Epithelial cell of esophagus (primary cell): ENCODE measurements at regions not wholly inside any gene's neighbourhood (a gene's known extent, or its start where the extent isn't known, plus 50 kb on each side); places are given as distances from the start of the nearest gene placed in this dataset.

Source experiments
- DNase-seq: peaks from one replicate; pipeline ENCODE4 v3.0.0; 2010; ENCODE audit warnings: low read depth
- H3K4me3 ChIP-seq: 2 replicates; pipeline ENCODE4 v1.5.1; 2011; ENCODE audit warnings: mild to moderate bottlenecking, low read length, control low read depth
- TF ChIP-seq, protein P1 (sequence below): IDR thresholded peaks from 2 replicates; pipeline ENCODE4 v1.5.1; 2011; ENCODE audit warnings: low read depth, mild to moderate bottlenecking, low read length, control low read depth, inconsistent platforms; ENCODE audit not compliant: insufficient read depth; ENCODE audit errors: missing control alignments

DNA sequence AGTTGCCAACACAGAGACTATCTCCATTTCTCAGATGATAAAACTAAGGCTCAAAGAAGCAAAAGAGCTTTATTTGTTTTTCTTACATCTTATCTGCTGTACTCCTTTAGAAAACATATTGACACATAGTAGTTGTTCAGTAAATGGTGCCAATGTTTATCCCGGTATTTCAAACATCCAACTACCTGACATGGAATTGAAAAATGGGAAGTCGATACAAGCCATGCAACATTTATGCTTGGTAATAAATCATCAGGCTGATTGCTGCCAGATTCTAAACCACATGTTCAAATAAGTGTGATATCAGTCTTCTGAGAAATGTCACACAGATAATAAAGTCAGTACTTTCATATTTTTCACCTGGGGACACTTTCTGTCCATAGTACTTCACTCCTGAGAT is 65.8 kb upstream of the C10orf120 start:
- TF ChIP-seq, protein P1, sequence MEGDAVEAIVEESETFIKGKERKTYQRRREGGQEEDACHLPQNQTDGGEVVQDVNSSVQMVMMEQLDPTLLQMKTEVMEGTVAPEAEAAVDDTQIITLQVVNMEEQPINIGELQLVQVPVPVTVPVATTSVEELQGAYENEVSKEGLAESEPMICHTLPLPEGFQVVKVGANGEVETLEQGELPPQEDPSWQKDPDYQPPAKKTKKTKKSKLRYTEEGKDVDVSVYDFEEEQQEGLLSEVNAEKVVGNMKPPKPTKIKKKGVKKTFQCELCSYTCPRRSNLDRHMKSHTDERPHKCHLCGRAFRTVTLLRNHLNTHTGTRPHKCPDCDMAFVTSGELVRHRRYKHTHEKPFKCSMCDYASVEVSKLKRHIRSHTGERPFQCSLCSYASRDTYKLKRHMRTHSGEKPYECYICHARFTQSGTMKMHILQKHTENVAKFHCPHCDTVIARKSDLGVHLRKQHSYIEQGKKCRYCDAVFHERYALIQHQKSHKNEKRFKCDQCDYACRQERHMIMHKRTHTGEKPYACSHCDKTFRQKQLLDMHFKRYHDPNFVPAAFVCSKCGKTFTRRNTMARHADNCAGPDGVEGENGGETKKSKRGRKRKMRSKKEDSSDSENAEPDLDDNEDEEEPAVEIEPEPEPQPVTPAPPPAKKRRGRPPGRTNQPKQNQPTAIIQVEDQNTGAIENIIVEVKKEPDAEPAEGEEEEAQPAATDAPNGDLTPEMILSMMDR, result no peak
- no peak overlapping the region for H3K4me3 ChIP-seq
- DNase-seq, result no peak

DNA sequence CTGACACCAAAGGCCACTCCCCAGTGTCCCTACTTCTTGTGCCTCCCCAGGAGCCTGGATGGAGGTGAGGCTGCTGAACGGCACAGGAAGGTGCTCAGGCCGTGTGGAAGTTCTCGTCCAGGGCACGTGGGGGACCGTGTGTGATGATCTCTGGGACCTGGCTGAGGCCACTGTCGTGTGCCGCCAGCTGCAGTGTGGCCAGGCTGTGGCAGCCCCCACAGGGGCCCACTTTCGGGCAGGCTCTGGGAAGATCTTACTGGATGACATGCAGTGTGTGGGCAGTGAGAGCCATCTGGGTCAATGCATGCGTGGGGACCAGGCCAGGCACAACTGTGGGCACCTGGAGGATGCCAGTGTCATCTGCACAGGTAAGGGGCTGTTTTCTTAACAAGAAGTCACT is 57.0 kb upstream of the C10orf120 start:
- DNase-seq, result no peak
- TF ChIP-seq, protein P1, result no peak
- H3K4me3 ChIP-seq, result no peak overlapping the region

DNA sequence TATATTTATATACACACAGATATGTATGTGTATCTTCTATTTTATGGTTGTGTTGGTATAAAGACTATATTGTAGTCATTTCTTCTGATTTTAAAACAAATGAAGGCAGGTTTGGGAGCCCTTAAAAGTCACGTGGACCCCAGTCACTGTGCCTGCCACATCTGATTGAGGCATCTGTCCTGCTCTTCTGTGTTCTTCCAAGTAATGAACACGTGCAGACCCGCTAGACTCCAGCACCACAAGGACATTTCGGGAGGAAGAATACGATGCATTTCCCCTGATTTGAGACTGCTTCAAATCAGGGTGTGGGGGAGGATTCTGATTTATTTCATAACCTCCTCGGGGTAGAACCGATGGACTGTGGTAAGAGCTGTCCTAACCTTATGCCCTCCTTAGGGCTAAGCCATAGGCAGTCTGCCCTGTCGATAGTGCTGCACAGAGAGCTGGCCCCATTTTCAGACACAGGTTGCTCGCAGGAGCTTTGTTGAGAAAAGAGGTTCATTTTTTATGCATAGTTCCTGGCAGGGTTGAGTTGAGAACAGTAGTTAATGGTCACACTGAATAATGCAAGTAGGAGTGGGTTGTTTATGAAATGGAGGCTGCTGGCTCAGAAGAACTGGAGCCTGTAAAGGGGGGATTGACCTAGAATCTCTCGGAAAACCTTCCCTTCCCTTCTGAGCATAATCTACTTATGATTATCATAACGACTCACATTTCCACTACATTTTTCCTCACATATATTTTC is 55.0 kb upstream of the C10orf120 start:
- no peak overlapping the region for H3K4me3 ChIP-seq
- TF ChIP-seq, protein P1, result no peak
- no peak for DNase-seq

DNA sequence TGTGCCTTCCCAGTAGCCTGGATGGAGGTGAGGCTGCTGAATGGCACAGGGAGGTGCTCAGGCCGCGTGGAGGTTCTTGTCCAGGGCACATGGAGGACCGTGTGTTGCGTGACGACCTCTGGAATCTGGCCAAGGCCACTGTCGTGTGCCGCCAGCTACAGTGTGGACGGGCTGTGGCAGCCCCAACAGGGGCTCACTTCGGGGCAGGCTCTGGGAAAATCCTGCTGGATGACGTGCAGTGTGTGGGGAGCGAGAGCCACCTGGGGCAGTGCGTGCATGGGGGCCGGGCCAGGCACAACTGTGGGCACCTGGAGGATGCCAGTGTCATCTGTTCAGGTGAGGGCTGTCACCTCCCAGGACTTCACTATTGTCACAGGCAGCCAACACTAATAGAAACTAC is 50.2 kb upstream of the C10orf120 start:
- TF ChIP-seq, protein P1, result no peak
- H3K4me3 ChIP-seq, result no peak overlapping the region
- no peak for DNase-seq
